Panc1 (cell line): ENCODE measurements at regions not wholly inside any gene's neighbourhood (a gene's known extent, or its start where the extent isn't known, plus 50 kb on each side); places are given as distances from the start of the nearest gene placed in this dataset.
"Not testable (repeated sequence)": the region's sequence is repeated elsewhere in the genome, so short reads cannot be mapped to it uniquely, and the experiment has no call there.

Source experiments
- CTCF ChIP-seq: fragments of 450-650 bp; IDR thresholded peaks from 2 replicates; pipeline ENCODE4 v1.5.1; 2017; ENCODE audit warnings: mild to moderate bottlenecking
- TCF7L2 ChIP-seq: IDR thresholded peaks from 2 replicates; pipeline ENCODE4 v1.6.1; 2011; ENCODE audit warnings: mild to moderate bottlenecking, low read depth, low read length, inconsistent platforms

GRCh38 chr9:65396601-65397000 is 111.6 kb upstream of the FOXD4L5 start:
- TF ChIP-seq CTCF, TCF7L2: not testable (repeated sequence)
